AG09319 (cell line): ENCODE measurements at regions not wholly inside any gene's neighbourhood (a gene's known extent, or its start where the extent isn't known, plus 50 kb on each side); places are given as distances from the start of the nearest gene placed in this dataset.

Experiments used
- DNase-seq: peaks from one replicate; pipeline ENCODE4 v3.0.0-alpha.2; 2010; ENCODE audit warnings: low read depth; ENCODE audit errors: extremely low read depth
- TF ChIP-seq, protein P1 (sequence below): IDR thresholded peaks from 2 replicates; pipeline ENCODE4 v1.5.1; 2011; ENCODE audit warnings: low read depth, mild to moderate bottlenecking, inconsistent platforms, low read length, moderate library complexity

DNA sequence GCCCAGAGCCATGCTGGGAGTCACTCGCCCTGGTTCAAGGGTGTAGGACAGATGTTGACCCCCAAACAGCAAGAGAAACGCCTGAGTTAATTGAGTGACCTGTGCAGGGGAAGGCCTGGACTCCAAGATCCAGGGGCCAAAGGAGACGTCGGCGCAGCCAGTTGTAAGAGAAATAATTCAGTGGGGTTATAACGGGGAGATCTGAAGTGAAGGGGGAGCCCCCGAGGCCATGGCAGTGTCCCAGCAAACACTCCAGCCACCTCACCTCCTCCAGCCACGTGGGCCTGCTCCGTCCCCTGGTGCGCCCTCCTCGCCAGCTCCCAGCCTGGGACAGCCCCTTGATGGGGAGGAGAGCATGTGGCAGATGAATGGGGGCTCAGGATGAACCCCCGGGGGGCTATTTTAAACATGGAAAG is 130.7 kb upstream of the GPC1 start:
- TF ChIP-seq, protein P1, sequence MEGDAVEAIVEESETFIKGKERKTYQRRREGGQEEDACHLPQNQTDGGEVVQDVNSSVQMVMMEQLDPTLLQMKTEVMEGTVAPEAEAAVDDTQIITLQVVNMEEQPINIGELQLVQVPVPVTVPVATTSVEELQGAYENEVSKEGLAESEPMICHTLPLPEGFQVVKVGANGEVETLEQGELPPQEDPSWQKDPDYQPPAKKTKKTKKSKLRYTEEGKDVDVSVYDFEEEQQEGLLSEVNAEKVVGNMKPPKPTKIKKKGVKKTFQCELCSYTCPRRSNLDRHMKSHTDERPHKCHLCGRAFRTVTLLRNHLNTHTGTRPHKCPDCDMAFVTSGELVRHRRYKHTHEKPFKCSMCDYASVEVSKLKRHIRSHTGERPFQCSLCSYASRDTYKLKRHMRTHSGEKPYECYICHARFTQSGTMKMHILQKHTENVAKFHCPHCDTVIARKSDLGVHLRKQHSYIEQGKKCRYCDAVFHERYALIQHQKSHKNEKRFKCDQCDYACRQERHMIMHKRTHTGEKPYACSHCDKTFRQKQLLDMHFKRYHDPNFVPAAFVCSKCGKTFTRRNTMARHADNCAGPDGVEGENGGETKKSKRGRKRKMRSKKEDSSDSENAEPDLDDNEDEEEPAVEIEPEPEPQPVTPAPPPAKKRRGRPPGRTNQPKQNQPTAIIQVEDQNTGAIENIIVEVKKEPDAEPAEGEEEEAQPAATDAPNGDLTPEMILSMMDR = no peak
- DNase-seq = no peak

DNA sequence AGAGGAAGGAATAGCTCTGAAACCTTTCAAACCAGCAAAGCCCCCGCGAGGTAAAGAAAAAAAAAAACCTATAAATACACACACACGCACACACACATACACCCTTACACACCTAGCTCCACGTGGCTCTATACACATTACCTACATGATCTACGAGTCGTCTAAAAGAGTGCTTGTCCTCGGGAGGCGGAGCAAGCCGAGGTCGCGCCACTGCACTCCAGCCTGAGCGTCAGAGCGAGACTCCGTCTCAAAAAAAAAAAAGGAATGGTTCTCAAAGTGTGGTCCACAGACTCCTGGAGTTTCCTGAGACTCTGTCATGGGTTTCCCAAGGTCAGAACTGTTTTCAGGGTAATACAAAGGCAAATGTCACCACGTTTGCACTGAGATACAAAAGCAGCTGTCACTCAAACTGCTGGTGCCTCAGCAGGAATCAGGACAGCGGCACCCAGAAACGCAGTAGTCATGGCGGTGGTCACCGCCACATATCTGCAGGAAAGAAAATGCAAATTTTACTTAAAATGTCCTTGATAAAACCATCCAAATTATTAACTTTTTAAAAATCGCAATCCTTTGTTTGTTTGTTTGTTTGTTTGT is 130.0 kb upstream of the GPC1 start:
- TF ChIP-seq, protein P1 = no peak
- DNase-seq = no peak

- no peak for DNase-seq
- TF ChIP-seq, protein P1 = no peak
Measured at GRCh38 chr2:240306185-240306584, 129.3 kb upstream of the GPC1 start.

GRCh38 chr2:240308111-240308651 is 127.3 kb upstream of the GPC1 start:
- DNase-seq = no peak

GRCh38 chr2:240309214-240309613 is 126.2 kb upstream of the GPC1 start:
- DNase-seq = no peak
- TF ChIP-seq, protein P1 = no peak

More at GRCh38 chr2:240308111-240308651, 127.3 kb upstream of the GPC1 start:
- TF ChIP-seq, protein P1 = no peak

GRCh38 chr2:240310201-240310600 is 125.3 kb upstream of the GPC1 start:
- TF ChIP-seq, protein P1 = no peak
- DNase-seq = no peak

DNA sequence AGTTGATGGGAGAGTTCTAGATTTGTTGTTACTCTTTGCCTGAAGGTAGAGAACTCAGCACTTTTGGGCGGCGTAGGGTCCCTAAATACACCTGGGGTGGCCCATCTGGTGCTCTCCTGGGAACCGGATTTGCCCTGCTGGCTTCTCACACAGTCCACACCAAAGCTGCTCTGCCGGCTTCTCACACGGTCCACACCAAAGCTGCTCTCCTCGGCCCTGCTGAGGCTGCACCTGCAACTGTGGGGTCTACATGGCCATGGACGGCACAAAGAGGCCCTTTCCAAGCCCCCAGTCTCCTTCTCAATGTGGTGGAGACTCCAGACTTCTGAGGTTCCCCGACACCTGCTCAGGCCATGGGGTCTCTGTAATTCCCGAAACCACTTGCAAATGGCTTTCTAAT is 124.8 kb upstream of the GPC1 start:
- TF ChIP-seq, protein P1 = no peak
- no peak for DNase-seq
